Liver (tissue), 8 donors: ENCODE measurements at regions not wholly inside any gene's neighbourhood (a gene's known extent, or its start where the extent isn't known, plus 50 kb on each side); places are given as distances from the start of the nearest gene placed in this dataset.

Experiments
- DNase-seq: peaks from one replicate; pipeline ENCODE4 v3.0.0-alpha.2; 2017; ENCODE audit warnings: low spot score
- H3K27ac ChIP-seq, 2 donors: one replicate each; pipeline ENCODE4 v1.7.0; 2013; ENCODE audit warnings: inconsistent platforms in 2 of 2, low read length in 2 of 2, control low read depth in 1 of 2, low read depth in 1 of 2, mild to moderate bottlenecking in 1 of 2
- H3K27me3 ChIP-seq, 4 donors: one replicate each; pipeline versions ENCODE4 v1.6.1 to v1.7.0; 2013; ENCODE audit warnings: low read length in 3 of 4, inconsistent platforms in 1 of 4, mild to moderate bottlenecking in 1 of 4, moderate library complexity in 1 of 4; ENCODE audit not compliant: control insufficient read depth in 4 of 4, insufficient read depth in 4 of 4
- H3K36me3 ChIP-seq, 4 donors: one replicate each; pipeline versions ENCODE4 v1.6.1 to v1.7.0; 2013; ENCODE audit warnings: low read length in 3 of 4, mild to moderate bottlenecking in 3 of 4, low read depth in 1 of 4, moderate library complexity in 1 of 4; ENCODE audit not compliant: control insufficient read depth in 4 of 4, insufficient read depth in 3 of 4
- H3K4me1 ChIP-seq, 4 donors: one replicate each; pipeline versions ENCODE4 v1.6.1 to v1.7.0; 2013; ENCODE audit warnings: low read length in 3 of 4, mild to moderate bottlenecking in 3 of 4, moderate library complexity in 1 of 4; ENCODE audit not compliant: control insufficient read depth in 4 of 4, insufficient read depth in 4 of 4
- H3K4me3 ChIP-seq, 3 donors: one replicate each; pipeline versions ENCODE4 v1.6.1 to v1.7.0; 2013; ENCODE audit warnings: low read length in 3 of 3, control low read depth in 1 of 3, low read depth in 1 of 3, mild to moderate bottlenecking in 1 of 3
- H3K9ac ChIP-seq, 2 donors: one replicate each; pipeline ENCODE4 v1.7.0; 2013; ENCODE audit warnings: low read length in 2 of 2, mild to moderate bottlenecking in 2 of 2, moderate library complexity in 2 of 2, control low read depth in 1 of 2, low read depth in 1 of 2
- H3K9me3 ChIP-seq, 4 donors: one replicate each; pipeline versions ENCODE4 v1.6.1 to v1.7.0; 2013; ENCODE audit warnings: low read length in 3 of 4; ENCODE audit not compliant: control insufficient read depth in 4 of 4
- ATF3 ChIP-seq: IDR thresholded peaks from 2 replicates; pipeline ENCODE4 v1.6.1; 2016; ENCODE audit warnings: antibody characterized with exemption
- CTCF ChIP-seq: fragments of 150-350 bp; IDR thresholded peaks from 2 replicates; pipeline ENCODE4 v1.5.1; 2017; ENCODE audit warnings: improper control_type of control experiment, low read depth, low read length; ENCODE audit not compliant: missing input control
- EGR1 ChIP-seq, 2 donors: IDR thresholded peaks; 2 replicates each; pipeline ENCODE4 v1.6.1; 2016 to 2018; ENCODE audit warnings: antibody characterized with exemption in 2 of 2, low read depth in 2 of 2
- FOXA2 ChIP-seq: IDR thresholded peaks from 2 replicates; pipeline ENCODE4 v1.6.1; 2016; ENCODE audit warnings: antibody characterized with exemption
- GABPA ChIP-seq, 2 donors: IDR thresholded peaks in 1 of 2; conservative IDR thresholded peaks in 1 of 2; 2 replicates each; pipeline ENCODE4 v1.6.1; 2016; ENCODE audit warnings: antibody characterized with exemption in 2 of 2, mild to moderate bottlenecking in 1 of 2, moderate library complexity in 1 of 2
- HNF4A ChIP-seq, 2 donors: conservative IDR thresholded peaks; 2 replicates each; pipeline ENCODE4 v1.6.1; 2016; ENCODE audit warnings: antibody characterized with exemption in 2 of 2, mild to moderate bottlenecking in 2 of 2
- JUND ChIP-seq, 2 donors: IDR thresholded peaks; 2 replicates each; pipeline ENCODE4 v1.6.1; 2016; ENCODE audit warnings: antibody characterized with exemption in 2 of 2
- MAX ChIP-seq: IDR thresholded peaks from 2 replicates; pipeline ENCODE4 v1.6.1; 2016; ENCODE audit warnings: antibody characterized with exemption
- NR2F2 ChIP-seq: IDR thresholded peaks from 2 replicates; pipeline ENCODE4 v1.6.1; 2016; ENCODE audit warnings: antibody characterized with exemption
- RAD21 ChIP-seq, 2 donors: IDR thresholded peaks; 2 replicates each; pipeline ENCODE4 v1.6.1; 2016; ENCODE audit warnings: antibody characterized with exemption in 2 of 2, mild to moderate bottlenecking in 2 of 2
- REST ChIP-seq: IDR thresholded peaks from 2 replicates; pipeline ENCODE4 v1.6.1; 2016; ENCODE audit warnings: antibody characterized with exemption, mild to moderate bottlenecking
- SP1 ChIP-seq: IDR thresholded peaks from 2 replicates; pipeline ENCODE4 v1.6.1; 2018; ENCODE audit warnings: antibody characterized with exemption, mild to moderate bottlenecking
- TAF1 ChIP-seq: conservative IDR thresholded peaks from 2 replicates; pipeline ENCODE4 v1.6.1; 2016; ENCODE audit warnings: antibody characterized with exemption, mild to moderate bottlenecking
- YY1 ChIP-seq: IDR thresholded peaks from 2 replicates; pipeline ENCODE4 v1.6.1; 2016; ENCODE audit warnings: antibody characterized with exemption, mild to moderate bottlenecking
- ZBTB33 ChIP-seq: IDR thresholded peaks from 2 replicates; pipeline ENCODE4 v1.6.1; 2016; ENCODE audit warnings: antibody characterized with exemption
- WGBS: extraction: QIAGEN DNeasy Blood & Tissue Kit; methylation state at CpG from one replicate; pipeline ENCODE4 v1.1.7; 2013; 5-methylcytosine and 5-hydroxymethylcytosine counted together
- donor health status: healthy.
- donor health status: healthy.
- donor health status: healthy.
- donor health status: healthy.
- donor health status: healthy.

GRCh38 chr1:213884942-213885341 lies 102.8 kb upstream of the PROX1 start (continued):
- no peak for TF ChIP-seq GABPA (IDR thresholded peaks at IDR 0.05 in 1 of 2, conservative IDR thresholded peaks at IDR 0.05 in 1 of 2)
- TF ChIP-seq MAX = no peak

- H3K9ac ChIP-seq = no peak overlapping the region
- 98% methylated on average over 1 of the region's 1 CpG for WGBS
- H3K27me3 ChIP-seq = no peaks in the 10 kb centered on the region
- H3K27ac ChIP-seq = no peak overlapping the region
- no peak for DNase-seq
- no peaks in the 10 kb centered on the region for H3K36me3 ChIP-seq
- TF ChIP-seq ATF3 (no peak), ZBTB33 (no peak), CTCF (no peak), SP1 (no peak), TAF1 (no peak), FOXA2 (no peak), NR2F2 (no peak), REST (no peak), JUND (IDR thresholded peaks at IDR 0.05) (no peak), YY1 (no peak), EGR1 (IDR thresholded peaks at IDR 0.05; ENCODE audit: low read depth in 2 of 2) (no peak), RAD21 (IDR thresholded peaks at IDR 0.05) (no peak), GABPA (IDR thresholded peaks at IDR 0.05 in 1 of 2, conservative IDR thresholded peaks at IDR 0.05 in 1 of 2) (no peak), HNF4A (conservative IDR thresholded peaks at IDR 0.05) (no peak)
- H3K4me1 ChIP-seq = no peaks in the 10 kb centered on the region
- H3K9me3 ChIP-seq = no peaks in the 10 kb centered on the region
- no peak overlapping the region for H3K4me3 ChIP-seq
Measured at GRCh38 chr1:213887842-213888241, 99.9 kb upstream of the PROX1 start.
